ENCODE measurements at regions not wholly inside any gene's neighbourhood (a gene's known extent, or its start where the extent isn't known, plus 50 kb on each side); places are given as distances from the start of the nearest gene placed in this dataset.

DNA sequence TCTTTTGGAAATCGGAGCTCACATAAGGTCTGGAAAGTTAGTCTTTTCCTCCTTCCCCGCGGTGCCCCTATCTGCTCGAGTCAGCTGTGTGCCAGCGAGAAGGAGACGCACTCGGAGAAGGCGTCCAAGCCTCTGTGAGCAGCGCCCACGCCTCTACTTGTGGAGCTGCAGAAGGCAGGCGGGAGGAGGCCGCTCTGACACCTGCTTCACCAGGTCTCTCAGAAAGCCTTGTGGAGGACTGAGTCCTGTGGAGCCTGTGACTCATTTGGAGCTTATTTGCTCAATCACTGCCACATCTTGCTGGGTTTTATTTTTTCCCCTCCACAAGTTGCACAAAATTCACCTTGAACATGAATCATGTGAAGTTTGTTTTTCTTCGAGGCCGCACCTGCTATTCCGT lies 117.5 kb downstream of the IRX2 start:
- H3K27me3 ChIP-seq (ENCODE audit: control insufficient read depth, insufficient read depth, low read length): peaks cover 20% of the 10 kb centered on the region
- no peaks in the 10 kb centered on the region for H3K4me1 ChIP-seq (ENCODE audit: control insufficient read depth, insufficient read depth, low read length)
- H3K36me3 ChIP-seq (ENCODE audit: control insufficient read depth, insufficient read depth, low read length): no peaks in the 10 kb centered on the region
- WGBS (ENCODE audit: insufficient coverage): 43% methylated on average over 13 of the region's 15 CpGs
- no peak overlapping the region for H3K4me3 ChIP-seq (ENCODE audit: low read length)
- no peak for DNase-seq
- H3K9me3 ChIP-seq (replicated peaks; ENCODE audit: control insufficient read depth, low read depth, low read length): no peaks in the 10 kb centered on the region
- H3K27ac ChIP-seq (ENCODE audit: low read length): no peak overlapping the region

DNA sequence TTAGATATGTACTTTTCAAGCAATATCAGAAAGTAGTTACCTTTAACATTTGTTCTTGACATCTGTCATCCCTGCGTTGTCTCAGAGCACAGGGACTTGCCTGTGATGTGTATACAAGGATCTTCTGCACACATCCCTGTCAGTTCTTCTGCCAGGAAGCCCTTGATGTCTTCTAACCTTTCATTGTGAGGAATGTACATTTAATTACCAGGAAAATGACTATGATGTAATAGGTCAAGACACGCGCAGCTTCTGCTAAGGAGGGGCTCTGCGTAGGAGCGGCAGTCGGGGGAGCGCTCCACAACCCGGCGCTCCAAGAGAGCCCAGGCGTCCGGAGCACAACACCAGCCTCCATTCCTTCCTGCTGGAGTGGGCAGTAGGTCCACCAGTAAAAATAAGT lies 119.7 kb downstream of the IRX2 start:
- peaks cover 20% of the 10 kb centered on the region for H3K27me3 ChIP-seq (ENCODE audit: control insufficient read depth, insufficient read depth, low read length)
- no peaks in the 10 kb centered on the region for H3K36me3 ChIP-seq (ENCODE audit: control insufficient read depth, insufficient read depth, low read length)
- H3K9me3 ChIP-seq (replicated peaks; ENCODE audit: control insufficient read depth, low read depth, low read length): no peaks in the 10 kb centered on the region
- H3K27ac ChIP-seq (ENCODE audit: low read length): no peak overlapping the region
- no peak overlapping the region for H3K4me3 ChIP-seq (ENCODE audit: low read length)
- no peak for DNase-seq
- no CpG with 5 or more reads among the region's 11 CpGs for WGBS (ENCODE audit: insufficient coverage)
- H3K4me1 ChIP-seq (ENCODE audit: control insufficient read depth, insufficient read depth, low read length): no peaks in the 10 kb centered on the region

DNA sequence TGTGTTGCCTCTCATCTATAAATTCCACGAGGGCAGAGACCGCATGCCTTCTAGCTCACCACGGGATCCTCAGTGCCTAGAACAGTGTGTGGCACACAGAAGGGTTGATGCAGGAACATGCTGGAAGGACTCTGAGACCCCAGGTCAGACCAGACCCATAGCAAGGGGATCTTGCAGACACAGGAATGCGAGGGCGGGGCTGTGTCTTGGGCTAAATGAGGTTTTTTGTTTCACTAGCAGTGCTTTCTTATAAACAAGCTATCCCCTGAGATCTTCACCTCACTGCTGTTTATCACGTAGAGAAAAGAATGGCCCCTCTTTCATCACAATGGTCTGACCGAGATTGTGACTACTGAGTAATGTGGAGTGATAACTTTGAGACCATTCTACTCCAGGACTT lies 122.4 kb downstream of the IRX2 start:
- no peak for DNase-seq
- Histone ChIP-seq H3K4me1 (ENCODE audit: control insufficient read depth, insufficient read depth, low read length) (no peaks in the 10 kb centered on the region), H3K36me3 (ENCODE audit: control insufficient read depth, insufficient read depth, low read length) (no peaks in the 10 kb centered on the region), H3K9me3 (replicated peaks; ENCODE audit: control insufficient read depth, low read depth, low read length) (no peaks in the 10 kb centered on the region), H3K27me3 (ENCODE audit: control insufficient read depth, insufficient read depth, low read length) (peaks cover 13% of the 10 kb centered on the region), H3K27ac (ENCODE audit: low read length) (no peak overlapping the region), H3K4me3 (ENCODE audit: low read length) (no peak overlapping the region)
- WGBS (ENCODE audit: insufficient coverage): 78% methylated on average over 3 of the region's 7 CpGs

DNA sequence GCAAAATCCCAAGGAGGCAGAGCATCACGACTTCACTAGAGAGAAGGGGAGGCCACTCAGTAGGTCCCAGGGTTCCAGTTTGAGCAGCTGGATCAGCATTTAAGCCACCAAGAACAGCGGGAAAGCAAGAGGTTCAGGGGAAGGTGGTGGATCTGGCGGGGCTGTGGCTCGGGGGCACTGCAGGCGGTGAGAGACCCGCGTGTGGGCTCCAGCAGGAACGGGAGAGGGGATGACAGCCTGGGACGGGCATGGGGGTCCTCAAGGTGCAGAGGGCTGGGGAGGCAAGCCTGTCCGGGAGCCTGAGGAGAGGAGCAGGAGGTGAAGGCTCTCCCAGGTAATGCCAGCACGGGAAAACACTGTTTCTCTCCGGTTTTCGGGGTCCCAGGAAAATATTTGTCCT lies 123.6 kb downstream of the IRX2 start:
- 93% methylated on average over 11 of the region's 13 CpGs for WGBS (ENCODE audit: insufficient coverage)
- Histone ChIP-seq H3K27me3 (ENCODE audit: control insufficient read depth, insufficient read depth, low read length) (peaks cover 11% of the 10 kb centered on the region), H3K9me3 (replicated peaks; ENCODE audit: control insufficient read depth, low read depth, low read length) (no peaks in the 10 kb centered on the region), H3K4me1 (ENCODE audit: control insufficient read depth, insufficient read depth, low read length) (no peaks in the 10 kb centered on the region), H3K36me3 (ENCODE audit: control insufficient read depth, insufficient read depth, low read length) (no peaks in the 10 kb centered on the region), H3K4me3 (ENCODE audit: low read length) (no peak overlapping the region), H3K27ac (ENCODE audit: low read length) (no peak overlapping the region)
- DNase-seq: no peak

DNA sequence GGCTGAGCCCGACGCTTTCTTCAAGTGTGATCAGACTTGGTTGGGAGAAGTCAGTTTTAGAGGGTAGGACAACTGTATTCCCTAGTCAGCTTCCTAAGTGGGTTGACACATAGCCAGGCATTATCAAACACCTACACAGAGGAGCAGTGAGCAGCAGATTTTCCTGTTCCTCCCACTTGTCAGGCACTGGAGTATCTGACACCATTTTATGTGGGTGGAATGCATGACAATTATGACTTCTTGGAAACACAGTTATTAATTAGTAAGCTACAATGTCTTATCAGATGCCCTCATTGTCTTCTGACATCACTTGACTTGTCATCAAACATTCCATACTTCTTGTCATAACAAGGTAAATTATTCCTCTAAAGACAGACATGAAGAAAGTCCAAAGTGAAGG lies 124.9 kb downstream of the IRX2 start:
- peaks cover 6% of the 10 kb centered on the region for H3K27me3 ChIP-seq (ENCODE audit: control insufficient read depth, insufficient read depth, low read length)
- WGBS (ENCODE audit: insufficient coverage): 100% methylated on average over 2 of the region's 2 CpGs
- no peaks in the 10 kb centered on the region for H3K36me3 ChIP-seq (ENCODE audit: control insufficient read depth, insufficient read depth, low read length)
- no peak overlapping the region for H3K4me3 ChIP-seq (ENCODE audit: low read length)
- DNase-seq: no peak
- no peak overlapping the region for H3K27ac ChIP-seq (ENCODE audit: low read length)
- H3K4me1 ChIP-seq (ENCODE audit: control insufficient read depth, insufficient read depth, low read length): no peaks in the 10 kb centered on the region
- no peaks in the 10 kb centered on the region for H3K9me3 ChIP-seq (replicated peaks; ENCODE audit: control insufficient read depth, low read depth, low read length)

DNA sequence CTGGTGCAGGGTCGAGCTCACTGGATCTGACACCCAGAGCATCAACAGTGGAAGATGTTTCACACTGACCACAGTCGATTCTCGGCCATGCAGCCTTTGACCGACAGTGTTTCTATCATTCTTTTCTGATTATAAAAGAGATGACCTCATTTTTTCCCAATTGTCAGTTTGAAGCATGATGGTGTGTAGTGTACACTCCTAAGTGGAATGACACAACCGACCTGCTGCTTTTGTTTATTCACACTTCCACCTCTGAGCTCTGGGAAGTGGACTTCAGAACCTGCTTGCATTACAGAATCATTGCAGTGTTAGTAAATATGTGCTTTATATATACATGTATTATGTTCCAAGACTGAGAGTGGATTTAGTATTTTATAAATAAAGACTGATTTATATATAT lies 128.6 kb downstream of the IRX2 start:
- no peaks in the 10 kb centered on the region for H3K9me3 ChIP-seq (replicated peaks; ENCODE audit: control insufficient read depth, low read depth, low read length)
- no peaks in the 10 kb centered on the region for H3K4me1 ChIP-seq (ENCODE audit: control insufficient read depth, insufficient read depth, low read length)
- no peak overlapping the region for H3K4me3 ChIP-seq (ENCODE audit: low read length)
- WGBS (ENCODE audit: insufficient coverage): 86% methylated on average over 1 of the region's 5 CpGs
- H3K27me3 ChIP-seq (ENCODE audit: control insufficient read depth, insufficient read depth, low read length): peaks cover 4% of the 10 kb centered on the region
- DNase-seq: no peak
- no peaks in the 10 kb centered on the region for H3K36me3 ChIP-seq (ENCODE audit: control insufficient read depth, insufficient read depth, low read length)
- no peak overlapping the region for H3K27ac ChIP-seq (ENCODE audit: low read length)

DNA sequence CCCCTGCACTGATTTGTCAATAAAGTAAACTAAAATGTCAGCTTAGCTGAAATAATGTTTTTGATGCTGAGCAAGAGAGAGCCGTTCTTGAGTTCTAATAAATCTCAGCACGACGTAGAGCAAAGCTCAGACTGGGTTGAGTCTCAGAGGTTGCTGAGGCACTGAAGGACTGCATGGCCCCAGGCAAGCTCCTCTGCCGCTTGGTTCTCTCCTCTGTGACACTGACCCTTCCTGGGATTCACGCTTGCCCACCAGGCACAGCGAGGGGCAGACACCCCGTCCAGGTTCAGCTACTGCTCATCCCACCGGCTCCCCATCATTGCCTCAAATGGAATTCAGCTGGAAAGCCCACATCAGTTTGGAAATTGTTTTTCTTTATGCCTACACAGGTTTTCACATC lies 129.8 kb downstream of the IRX2 start:
- Histone ChIP-seq H3K4me1 (ENCODE audit: control insufficient read depth, insufficient read depth, low read length) (no peaks in the 10 kb centered on the region), H3K4me3 (ENCODE audit: low read length) (no peak overlapping the region), H3K36me3 (ENCODE audit: control insufficient read depth, insufficient read depth, low read length) (no peaks in the 10 kb centered on the region), H3K9me3 (replicated peaks; ENCODE audit: control insufficient read depth, low read depth, low read length) (no peaks in the 10 kb centered on the region), H3K27me3 (ENCODE audit: control insufficient read depth, insufficient read depth, low read length) (peaks cover 2% of the 10 kb centered on the region), H3K27ac (ENCODE audit: low read length) (no peak overlapping the region)
- no peak for DNase-seq
- WGBS (ENCODE audit: insufficient coverage): 82% methylated on average over 8 of the region's 8 CpGs

DNA sequence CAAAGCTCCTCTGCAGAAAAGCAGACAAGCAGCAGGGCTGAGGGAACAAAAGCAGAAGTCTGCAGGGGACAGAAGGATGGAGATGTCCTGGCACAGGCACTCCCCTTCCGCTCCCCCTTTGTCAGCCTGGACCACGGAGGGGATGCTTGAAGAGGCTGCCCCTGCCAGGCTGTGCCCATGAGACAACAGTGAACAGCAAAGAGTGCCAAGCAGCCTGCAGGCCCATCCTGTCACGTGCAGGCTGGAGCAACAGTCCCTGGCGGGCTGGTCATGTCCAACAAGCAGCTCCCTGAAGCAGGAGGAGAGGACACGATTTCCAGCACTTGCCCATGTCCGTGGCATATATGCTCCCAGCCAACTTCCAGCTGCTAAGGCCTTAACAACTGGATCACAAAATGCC lies 132.3 kb downstream of the IRX2 start:
- DNase-seq: no peak
- no peaks in the 10 kb centered on the region for H3K36me3 ChIP-seq (ENCODE audit: control insufficient read depth, insufficient read depth, low read length)
- peaks cover 2% of the 10 kb centered on the region for H3K27me3 ChIP-seq (ENCODE audit: control insufficient read depth, insufficient read depth, low read length)
- H3K9me3 ChIP-seq (replicated peaks; ENCODE audit: control insufficient read depth, low read depth, low read length): no peaks in the 10 kb centered on the region
- no peak overlapping the region for H3K4me3 ChIP-seq (ENCODE audit: low read length)
- no peak overlapping the region for H3K27ac ChIP-seq (ENCODE audit: low read length)
- no peaks in the 10 kb centered on the region for H3K4me1 ChIP-seq (ENCODE audit: control insufficient read depth, insufficient read depth, low read length)
- 78% methylated on average over 4 of the region's 6 CpGs for WGBS (ENCODE audit: insufficient coverage)

DNA sequence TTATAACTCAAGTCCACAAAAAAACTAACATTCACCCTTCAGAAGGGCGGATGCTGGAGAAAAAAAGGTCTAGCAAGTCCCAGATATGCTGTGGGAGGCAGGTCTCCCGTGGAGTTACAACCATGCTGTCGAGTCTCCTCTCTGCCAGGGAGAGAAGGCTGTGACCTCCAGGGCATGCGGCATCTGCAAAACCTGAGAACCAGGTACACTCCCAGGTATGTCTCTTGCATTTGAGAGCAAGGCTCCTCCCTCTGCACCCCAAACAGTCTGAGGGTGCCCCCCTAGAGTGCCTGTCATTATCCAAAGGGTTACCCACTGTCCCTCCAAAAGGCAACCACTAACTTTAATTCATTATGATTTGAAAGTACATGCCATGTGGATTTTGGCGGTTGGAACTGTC lies 134.0 kb downstream of the IRX2 start:
- Histone ChIP-seq H3K4me3 (ENCODE audit: low read length) (no peak overlapping the region), H3K27me3 (ENCODE audit: control insufficient read depth, insufficient read depth, low read length) (peaks cover 5% of the 10 kb centered on the region)
- 90% methylated on average over 2 of the region's 5 CpGs for WGBS (ENCODE audit: insufficient coverage)

DNA sequence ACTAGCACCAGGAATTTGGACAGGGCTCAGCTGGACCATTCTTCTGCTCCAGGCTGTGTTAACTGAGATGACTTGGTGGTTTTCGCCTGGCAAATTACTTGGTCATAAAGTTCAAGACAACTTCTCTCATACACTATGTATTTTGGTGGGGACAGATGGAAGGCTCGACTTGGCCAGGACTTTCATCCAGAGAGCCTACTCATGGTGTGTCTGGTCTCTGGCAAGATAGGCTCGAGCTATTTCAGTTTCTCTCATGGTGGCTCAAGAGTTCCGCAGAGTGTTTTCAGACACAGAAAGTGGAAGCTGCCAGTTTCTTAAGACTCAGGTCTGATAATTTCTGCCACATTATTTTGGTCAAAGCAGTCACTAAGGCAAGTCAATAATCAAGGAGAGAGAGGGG lies 135.6 kb downstream of the IRX2 start:
- H3K9me3 ChIP-seq (replicated peaks; ENCODE audit: control insufficient read depth, low read depth, low read length): no peaks in the 10 kb centered on the region
- WGBS (ENCODE audit: insufficient coverage): 86% methylated on average over 2 of the region's 4 CpGs
- H3K36me3 ChIP-seq (ENCODE audit: control insufficient read depth, insufficient read depth, low read length): no peaks in the 10 kb centered on the region
- H3K27ac ChIP-seq (ENCODE audit: low read length): no peak overlapping the region
- no peak overlapping the region for H3K4me3 ChIP-seq (ENCODE audit: low read length)
- H3K4me1 ChIP-seq (ENCODE audit: control insufficient read depth, insufficient read depth, low read length): no peaks in the 10 kb centered on the region
- no peak for DNase-seq
- H3K27me3 ChIP-seq (ENCODE audit: control insufficient read depth, insufficient read depth, low read length): peaks cover 5% of the 10 kb centered on the region

More for the DNA sequence above, 134.0 kb downstream of the IRX2 start:
- no peaks in the 10 kb centered on the region for H3K36me3 ChIP-seq (ENCODE audit: control insufficient read depth, insufficient read depth, low read length)
- H3K9me3 ChIP-seq (replicated peaks; ENCODE audit: control insufficient read depth, low read depth, low read length): no peaks in the 10 kb centered on the region
- no peak for DNase-seq
- H3K4me1 ChIP-seq (ENCODE audit: control insufficient read depth, insufficient read depth, low read length): no peaks in the 10 kb centered on the region
- no peak overlapping the region for H3K27ac ChIP-seq (ENCODE audit: low read length)

DNA sequence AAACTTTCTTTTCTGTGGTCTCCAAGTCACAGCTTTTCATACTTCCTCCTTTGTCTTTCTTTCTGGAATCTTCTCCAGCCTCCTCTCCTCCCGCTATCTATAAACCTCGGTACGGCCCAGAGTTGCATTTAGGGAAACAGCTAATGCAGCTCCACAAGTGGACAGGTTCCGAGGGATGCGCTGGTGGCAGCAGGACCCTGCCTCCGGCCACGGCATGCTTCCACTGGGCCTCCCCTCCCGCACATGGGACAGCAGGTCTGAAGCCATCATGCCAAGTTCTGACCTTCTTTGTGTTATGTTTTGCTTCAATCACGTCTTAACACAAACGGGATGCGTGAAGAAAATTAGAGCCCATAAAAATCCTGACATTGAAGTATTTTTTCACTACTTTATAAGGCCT lies 136.9 kb downstream of the IRX2 start:
- 85% methylated on average over 8 of the region's 11 CpGs for WGBS (ENCODE audit: insufficient coverage)
- no peak overlapping the region for H3K4me3 ChIP-seq (ENCODE audit: low read length)
- no peaks in the 10 kb centered on the region for H3K36me3 ChIP-seq (ENCODE audit: control insufficient read depth, insufficient read depth, low read length)
- H3K4me1 ChIP-seq (ENCODE audit: control insufficient read depth, insufficient read depth, low read length): no peaks in the 10 kb centered on the region
- no peak for DNase-seq
- H3K9me3 ChIP-seq (replicated peaks; ENCODE audit: control insufficient read depth, low read depth, low read length): no peaks in the 10 kb centered on the region
- peaks cover 5% of the 10 kb centered on the region for H3K27me3 ChIP-seq (ENCODE audit: control insufficient read depth, insufficient read depth, low read length)
- no peak overlapping the region for H3K27ac ChIP-seq (ENCODE audit: low read length)
